Cerebellar cortex (tissue), 1 donor: ENCODE measurements at regions not wholly inside any gene's neighbourhood (a gene's known extent, or its start where the extent isn't known, plus 50 kb on each side); places are given as distances from the start of the nearest gene placed in this dataset.
"Not testable (repeated sequence)": the region's sequence is repeated elsewhere in the genome, so short reads cannot be mapped to it uniquely, and the experiment has no call there.

Experiments used
- DNase-seq: peaks from one replicate; pipeline ENCODE4 v3.0.0-alpha.2; 2015; ENCODE audit warnings: low spot score

DNA sequence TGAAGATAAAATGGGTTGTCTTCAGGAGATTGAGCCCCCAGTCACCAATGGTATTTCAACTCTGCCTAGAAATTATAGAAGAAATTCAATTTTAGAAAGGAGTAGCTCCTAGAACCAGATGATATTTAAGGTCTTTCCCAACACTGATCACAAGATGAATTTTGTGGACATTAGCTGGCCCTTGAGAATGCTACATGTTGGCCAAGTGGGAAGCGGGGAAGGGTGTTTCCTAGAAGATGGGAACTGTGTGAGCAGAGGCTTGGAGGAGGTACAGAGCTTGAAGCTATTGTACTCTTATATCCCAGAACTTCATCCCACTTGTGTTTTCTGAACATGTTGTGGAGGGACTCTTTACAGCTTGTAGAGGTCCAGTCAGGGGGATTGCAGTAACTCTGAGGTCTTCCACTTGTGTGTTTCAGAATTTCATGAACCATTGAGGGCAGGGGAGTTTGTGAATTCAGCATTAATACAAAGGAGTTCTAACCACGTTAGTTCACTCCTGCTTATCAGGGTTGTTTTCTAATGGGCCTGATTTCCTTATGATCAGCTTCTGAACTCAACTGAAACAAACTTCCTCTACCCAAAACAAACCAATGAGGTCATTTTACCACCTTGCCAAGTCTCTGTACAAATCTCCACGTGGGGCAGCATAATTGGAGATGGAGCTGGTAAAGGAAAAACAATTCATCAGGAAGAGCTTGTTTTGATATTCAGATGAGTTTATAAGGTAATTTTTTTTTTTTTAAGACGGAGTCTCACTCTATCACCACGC lies 152.6 kb upstream of the TPM1 start:
- no peak for DNase-seq

DNA sequence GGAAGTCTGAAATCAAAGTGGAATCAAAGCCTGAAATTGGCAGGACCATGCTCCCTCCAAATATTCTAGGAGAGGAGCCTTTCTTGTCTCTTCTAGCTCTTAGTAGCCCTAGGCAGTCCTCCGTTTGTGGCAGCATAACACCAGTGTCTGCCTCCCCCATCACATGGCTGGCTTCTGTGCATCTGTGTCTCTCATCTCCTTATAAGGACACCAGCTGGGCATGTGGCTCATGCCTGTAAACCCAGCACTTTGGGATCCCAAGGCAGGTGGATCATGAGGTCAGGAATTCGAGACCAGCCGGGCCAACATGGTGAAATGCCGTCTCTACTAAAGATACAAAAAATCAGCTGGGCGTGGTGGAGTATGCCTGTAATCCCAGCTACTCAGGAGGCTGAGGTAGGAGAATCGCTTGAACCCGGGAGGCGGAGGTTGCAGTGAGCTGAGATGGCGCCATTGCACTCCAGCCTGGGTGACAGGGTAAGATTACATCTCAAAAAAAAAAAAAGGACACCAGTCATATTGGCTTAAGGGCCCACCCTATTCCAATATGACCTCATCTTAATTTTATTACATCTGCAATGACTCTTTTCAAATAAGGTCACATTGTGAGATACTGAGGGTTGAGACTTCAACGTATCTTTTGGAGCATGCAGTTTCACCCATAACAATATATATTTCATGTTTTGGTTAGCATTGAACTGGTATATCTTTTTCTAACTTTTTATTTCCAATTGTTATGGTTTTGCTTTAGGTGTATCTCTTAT lies 148.0 kb upstream of the TPM1 start:
- DNase-seq, result no peak

DNA sequence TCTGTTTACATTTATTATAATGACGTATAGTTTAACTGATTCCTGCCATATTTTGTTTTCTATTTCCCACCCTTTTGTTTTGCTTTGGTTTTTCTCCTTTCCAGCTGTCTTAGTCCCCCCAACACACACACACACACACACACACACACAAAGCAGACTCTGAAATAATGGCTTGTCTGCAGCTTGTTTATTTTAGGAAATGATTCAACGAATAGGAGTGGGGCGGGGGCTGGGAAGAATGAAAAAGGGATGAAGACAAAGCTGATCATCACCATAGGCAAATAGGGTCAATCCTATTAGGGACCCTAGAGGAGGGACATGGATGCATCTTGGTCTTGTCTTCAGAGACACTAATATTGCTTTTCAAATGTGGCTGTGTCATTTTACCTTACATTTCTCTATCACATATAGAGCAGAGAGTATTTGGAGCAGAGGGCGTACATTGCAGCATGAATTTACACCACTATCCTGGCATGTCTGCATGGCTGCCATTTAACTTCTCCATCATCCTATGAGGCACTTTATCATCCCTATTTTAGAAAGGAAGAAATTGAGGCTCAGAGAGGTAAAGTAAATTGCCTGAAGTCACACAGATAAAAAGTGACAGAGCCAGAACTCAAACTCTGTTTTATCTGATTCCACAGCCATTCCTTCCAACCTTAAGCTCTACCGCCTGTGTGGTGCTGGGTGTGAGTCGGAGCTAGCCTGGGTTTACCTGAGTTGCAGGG lies 147.2 kb upstream of the TPM1 start:
- DNase-seq, result no peak

DNA sequence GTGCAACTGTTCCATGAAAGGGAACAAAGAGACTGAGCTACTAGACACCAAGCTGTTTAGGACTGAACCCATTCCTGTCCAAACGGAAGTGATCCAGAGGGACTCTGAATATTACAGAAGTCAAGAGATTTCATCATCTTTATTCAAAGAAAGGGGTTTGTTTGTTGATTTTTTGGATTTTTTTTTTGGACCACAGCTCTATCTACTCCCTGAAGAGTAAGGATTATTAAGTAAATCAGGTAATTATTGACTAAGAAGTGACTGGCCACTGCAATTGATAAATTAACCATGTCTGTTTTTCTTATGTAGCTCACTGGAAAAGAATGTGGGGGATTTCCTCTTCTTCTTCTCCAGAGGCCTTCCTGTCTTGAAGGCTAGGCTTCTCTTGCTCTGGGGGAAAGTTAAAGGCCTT lies 146.6 kb upstream of the TPM1 start:
- DNase-seq, result no peak

DNA sequence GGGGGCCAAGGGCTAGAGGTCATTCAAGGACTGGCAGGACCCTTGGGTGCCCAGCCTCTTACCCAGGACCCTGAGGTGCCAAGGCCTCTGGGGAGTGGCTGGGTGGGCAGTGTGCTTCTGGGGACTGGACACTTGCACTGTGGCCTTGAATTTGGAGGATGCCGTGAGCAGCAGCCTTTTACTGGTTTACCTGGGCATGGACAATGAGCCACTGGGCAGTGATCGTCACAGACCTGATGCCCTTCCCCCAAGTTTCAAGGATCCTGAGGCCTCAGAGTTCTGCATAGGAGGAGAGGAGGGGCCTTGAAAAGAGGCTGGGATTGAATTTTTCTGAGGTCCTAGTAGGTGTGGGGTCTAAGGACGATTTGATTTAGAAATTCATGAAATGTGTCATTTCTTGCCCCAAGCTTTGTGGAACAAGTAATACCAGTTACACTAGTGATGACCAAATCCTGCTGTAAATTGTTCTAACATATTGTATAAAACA lies 146.1 kb upstream of the TPM1 start:
- no peak for DNase-seq

DNA sequence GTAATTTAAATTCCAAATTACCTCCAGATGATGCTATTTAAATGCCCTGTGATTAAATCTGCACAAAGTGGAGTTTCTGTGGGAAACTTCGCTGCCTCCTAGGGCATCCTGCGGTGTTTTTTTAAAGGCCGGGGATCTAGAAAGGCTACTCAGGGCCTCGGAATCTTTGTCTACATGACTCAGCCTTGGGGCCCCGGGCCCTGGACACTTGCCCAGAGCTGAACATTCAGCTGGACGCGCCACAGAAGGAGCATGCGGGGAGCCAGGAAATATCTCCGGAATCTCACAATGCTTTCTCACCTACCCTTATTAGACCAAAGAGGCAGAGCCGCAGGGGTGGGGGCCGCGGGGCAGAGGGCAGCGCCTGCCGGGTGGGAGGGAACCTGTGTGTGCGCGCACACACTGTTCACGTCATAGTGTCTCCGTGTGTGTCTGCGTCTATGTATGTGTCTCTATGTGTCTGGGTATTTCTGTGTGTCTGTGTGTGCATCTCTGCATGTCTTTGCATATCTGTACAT lies 145.5 kb upstream of the TPM1 start:
- DNase-seq, result peak; percentile 91

DNA sequence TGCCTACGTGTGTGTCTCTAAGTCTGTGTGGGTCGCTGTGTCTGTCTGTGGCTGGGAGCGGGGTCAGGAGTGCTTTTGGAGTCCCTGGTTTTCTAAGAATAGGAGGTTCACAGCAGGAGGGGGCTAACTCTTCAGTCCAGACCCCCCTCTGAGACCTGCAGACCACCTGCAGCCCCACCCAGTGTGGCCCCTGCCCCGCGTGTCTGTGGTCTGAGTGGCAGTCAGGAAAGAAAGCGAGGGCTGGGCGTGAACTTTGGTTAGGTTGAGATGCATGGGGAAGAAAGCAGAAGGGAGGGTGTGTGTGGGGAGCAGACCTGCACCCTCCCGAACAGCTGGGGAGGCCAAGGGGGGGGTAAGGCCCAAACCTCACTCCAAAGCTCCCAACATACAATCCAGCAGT lies 144.9 kb upstream of the TPM1 start:
- DNase-seq, result no peak

DNA sequence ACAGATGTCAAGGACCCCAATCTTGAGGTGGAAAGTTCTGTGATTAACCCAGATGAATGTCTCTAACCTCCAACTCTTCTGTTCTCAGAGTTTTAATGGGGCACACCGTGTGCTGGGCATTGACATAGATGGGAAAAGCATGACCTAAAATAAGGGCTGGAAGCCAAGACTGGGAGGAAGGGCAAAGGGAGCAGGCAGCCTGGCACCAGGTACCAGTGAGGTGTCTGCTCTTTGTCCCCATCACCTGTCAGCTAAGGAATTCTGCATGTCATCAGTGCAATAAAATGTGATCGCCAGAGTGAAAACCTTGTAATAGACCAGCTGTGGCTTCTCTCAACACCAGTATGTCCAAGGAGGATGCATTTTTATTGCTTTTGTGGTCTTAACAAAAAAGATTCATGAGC lies 143.5 kb upstream of the TPM1 start:
- peak; percentile 67 for DNase-seq

DNA sequence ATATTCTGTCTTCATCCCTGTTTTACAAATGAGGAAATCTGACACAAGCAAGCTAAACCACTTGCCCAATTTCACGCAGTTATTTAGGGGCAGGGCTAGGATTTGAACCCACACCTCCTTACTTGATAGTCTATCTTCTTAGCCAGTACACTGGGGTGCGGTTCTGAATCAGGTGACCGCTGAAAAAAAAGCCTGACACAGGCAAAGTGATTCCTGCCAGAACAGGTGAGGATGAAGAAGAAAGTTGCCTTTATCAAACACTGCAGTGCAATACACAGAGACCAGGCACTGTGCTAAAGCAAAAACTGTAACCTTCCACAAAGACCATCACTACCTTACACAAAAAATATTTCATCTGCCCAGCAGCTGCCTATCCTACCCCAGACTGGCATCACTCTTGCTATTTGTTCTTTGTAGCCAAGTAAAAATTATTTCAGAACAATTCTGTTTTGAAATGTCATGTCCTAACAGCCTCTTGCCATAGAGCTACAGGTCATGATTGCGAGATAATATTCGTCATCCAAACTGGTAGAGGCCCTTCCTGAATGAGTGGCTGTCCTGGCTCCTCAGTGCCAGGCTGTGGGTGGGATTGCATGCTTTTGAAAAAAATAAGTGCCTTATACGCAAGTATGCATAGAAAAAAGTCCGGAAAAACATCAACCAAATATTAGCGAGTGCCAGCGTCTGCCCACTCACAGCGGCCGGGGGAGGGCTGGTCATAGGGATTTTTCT lies 142.3 kb upstream of the TPM1 start:
- DNase-seq, result no peak

DNA sequence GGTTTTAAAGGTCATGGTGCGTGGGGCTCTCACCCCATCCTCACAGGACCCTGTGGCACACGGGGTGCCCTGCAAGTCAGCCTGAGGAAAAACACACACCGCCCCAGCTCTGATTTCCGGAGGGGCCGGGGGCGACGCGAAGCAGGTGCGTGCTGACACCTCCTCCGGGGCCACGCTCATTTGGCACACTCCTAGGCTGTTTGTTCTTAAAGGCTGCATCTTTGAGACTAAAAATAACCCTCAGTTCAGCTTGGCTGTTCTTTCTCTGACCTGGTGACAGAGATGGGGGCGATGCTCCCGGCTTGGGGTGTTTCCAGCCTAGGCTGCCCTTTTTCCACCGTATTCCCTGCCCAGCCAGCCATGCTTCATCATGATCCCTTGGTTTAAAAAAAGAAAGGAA lies 141.5 kb upstream of the TPM1 start:
- no peak for DNase-seq

DNA sequence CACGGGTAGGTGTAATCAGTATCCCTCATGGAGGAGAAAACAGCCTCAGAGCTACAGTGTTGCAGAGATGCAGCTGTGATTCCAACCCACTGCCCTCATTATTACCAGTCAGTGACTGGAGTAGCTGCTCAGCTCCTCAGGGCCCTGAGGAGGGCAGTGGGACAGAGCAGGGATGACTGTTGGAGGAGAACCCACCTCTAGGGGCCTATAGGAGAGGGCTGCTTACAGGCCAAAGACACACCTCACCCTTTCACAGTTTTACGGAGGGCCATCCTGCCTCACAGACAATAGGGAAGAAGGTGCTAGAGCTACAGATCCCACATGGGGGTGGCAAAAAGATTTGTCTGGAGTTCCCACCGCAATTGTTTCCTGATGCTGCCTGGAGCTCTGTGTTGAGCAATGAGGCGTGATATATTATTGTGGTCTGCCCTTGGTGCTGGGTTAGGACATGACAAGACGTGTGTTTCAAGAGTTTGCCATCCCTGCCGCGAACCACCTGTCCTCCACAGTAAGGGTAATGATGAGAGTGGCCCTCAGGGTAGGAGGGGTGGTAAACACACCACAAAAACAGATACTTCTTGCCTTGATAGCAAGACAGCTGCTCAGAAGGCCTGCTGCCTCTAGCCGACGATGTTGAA lies 140.5 kb upstream of the TPM1 start:
- no peak for DNase-seq

DNA sequence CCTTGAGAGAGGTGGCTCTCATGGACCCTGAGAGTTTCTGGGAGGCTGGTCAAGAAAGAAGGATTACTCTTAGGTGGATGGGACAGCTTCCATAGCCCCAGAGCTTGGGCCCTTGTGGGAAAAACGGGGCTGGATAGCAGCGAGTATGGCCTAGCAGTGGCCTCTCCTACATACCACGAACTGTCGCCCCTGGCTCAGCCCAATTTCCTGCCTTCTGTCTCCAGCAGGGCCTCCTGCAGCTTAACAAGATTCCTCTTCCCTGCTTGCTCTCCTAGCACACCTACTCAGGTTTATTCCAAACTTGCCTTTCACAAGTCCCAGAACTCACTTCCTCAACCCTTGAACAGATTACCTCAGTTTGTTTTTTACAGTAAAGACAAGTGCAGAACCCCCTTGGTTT lies 139.7 kb upstream of the TPM1 start:
- no peak for DNase-seq

DNA sequence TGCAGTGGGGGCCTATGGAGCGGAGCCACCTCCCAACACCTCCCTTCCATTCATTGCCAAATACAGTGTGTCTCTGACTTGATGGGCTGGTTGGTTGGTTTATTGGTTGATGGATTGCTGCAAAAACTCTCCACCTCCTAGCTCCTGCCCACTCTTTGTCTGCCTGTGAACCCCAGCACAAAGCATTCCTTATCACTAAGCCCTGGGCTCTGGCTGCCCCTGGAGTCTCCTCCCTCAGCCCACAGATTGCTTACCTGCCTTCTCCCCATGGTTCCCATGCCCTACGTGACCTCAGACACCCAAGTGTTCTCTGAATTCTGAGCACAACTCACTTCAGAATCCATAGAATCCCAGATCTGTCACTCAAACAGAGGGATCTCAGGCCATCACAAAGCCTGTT lies 139.1 kb upstream of the TPM1 start:
- no peak for DNase-seq

DNA sequence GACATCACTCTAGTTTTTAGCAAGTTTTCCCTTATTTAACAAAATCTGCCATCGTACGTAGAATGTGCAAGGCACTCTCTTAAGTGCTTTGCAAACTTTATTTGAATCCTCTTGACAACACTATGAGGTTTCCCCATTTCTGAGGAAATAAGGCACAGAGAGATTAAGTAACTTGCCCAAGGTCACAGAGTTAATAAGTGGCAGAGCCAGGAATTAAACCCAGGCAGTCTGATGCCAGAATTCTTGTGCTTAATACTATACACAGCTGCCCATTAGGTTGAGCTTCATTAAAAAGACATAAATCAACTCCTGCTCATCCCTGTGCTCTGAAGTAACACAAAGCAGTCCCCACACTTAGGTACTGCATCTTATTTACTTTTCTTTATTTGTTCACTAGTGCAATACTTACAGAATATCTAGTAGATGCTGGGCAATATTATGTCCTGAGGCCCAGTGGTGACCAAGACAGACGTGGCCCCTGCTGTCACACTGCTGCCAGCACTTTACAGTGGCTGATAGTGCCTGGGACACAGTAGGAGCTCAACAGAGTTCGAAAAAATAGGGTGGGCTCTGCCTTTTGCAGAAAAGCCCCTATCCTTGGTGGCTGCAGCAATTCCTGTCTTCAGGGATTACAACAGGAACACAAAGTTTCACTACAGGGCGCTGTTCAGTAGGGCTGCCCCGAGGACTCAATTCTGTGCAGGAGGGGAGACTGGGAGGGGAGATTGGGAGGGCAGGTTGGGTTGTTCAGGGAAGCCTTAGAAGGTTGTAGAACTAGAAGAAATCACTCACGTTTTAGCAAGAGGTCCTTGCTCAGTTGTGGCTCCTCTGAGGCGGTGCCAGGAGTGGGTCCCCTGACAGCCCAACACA lies 138.3 kb upstream of the TPM1 start:
- DNase-seq, result no peak

DNA sequence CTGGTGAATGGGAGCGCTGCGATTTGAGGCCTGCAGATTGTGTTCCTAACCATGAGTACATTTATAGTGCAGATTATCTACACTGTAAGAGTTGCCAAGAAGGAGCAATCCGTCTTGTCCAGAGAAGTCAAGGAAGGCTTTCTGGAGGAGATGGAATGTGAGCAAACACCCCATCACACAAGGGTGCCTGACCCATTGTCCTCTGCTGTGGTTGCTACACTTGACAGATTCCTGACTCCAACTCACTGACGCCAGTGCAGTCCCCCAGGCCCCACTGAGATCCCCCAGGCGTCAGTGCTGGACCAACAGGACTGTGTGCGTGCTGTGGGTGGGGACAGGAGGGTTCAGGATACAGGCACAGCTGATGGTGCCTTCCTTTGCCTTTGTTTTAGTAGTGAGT lies 135.9 kb upstream of the TPM1 start:
- DNase-seq, result no peak

DNA sequence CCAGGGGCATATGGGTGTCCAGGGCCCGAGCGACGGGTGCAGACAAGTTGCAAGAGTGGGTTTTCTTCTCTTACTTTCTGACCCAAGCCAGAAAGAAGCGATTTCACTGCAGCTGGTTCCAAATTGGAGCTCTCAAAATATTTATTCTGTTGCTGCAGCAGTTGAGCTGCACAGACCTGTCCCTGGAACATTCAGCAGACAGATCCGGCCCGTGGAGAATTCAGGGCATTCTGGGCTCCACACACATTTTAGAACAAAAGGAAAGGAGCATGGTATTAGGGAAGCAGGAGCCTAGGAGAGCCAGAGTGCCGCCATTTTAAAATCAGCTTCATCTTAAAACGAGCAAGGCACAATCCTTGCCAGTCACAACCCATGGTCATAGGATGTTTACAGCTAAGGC lies 135.3 kb upstream of the TPM1 start:
- DNase-seq, result no peak

DNA sequence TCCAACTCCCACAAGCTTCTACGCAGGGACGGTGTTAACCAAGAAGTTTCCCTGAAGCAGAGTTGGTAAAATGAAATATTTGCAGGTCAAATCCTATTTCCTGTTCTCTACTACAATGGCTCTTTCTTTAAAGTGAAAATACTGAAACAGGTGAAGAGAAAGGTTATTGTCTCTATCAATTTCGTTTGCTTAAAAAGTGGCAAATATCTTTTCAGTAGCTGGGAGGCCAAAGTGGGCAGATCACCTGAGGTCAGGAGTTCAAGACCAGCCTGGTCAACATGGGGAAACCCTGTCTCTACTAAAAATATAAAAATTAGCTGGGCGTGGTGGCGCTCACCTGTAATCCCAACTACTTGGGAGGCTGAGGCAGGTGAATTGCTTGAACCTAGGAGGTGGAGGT lies 134.2 kb upstream of the TPM1 start:
- DNase-seq, result not testable (repeated sequence)

DNA sequence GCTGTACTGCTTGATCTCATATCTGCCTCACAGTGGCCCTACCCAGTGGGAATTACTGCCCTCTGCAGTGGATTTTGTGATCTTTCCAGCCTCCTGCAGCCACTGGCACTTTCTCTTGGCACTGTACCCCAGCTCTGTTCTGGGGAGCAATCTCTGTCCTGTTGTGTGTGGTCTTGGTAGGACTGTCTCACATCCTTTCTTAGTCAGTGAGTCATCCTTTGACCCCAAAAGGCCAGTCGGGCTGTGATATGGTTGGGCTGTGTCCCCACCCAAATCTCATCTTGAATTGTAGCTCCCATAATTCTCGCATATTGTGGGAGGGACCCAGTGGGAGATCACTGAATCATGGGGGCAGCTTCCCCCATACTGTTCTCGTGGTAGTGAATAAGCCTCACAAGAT lies 133.3 kb upstream of the TPM1 start:
- DNase-seq, result no peak

DNA sequence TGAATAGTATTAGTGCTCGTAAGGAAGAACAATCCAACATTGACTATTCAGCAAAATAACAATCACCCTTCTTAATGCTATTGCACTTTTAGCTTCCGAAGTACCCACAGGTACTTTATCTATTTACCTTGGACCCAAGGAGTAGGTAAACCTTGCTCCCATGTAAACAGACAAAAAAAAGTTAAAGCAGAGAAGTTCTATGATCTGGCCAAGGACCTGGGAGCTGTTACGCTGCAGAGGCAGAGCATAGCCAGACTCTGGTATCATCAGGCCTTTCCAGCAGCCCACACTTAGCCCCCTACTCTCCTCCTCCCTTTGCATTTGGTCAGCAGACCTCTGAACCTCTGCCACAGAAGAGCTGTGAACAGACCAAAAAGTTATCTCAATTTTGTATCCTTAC lies 130.3 kb upstream of the TPM1 start:
- no peak for DNase-seq

DNA sequence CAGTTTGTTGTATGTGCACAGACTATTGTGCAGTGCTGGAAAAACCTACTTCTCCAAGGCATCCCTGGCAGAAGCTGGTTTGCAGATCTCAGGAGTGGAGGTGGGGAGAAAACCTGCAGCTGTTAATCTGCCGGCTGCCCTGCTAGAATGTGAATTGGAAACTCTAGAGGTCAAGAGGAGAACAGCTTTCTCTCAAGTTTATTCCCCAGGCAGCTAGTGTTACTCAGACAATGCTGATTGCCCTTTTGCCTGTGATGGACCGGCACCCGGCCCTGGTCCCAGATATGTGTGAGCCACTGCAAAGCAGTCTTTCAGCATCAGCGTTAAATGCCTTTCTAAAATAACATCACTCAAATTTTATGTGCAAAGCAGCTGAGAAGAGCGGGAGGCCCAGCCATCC lies 129.7 kb upstream of the TPM1 start:
- DNase-seq, result no peak
